ENCODE measurements at regions not wholly inside any gene's neighbourhood (a gene's known extent, or its start where the extent isn't known, plus 50 kb on each side); places are given as distances from the start of the nearest gene placed in this dataset.

GRCh38 chr4:35723973-35724372, 520.3 kb downstream of the ARAP2 start:
- no peak overlapping the region for H3K4me3 ChIP-seq
- no peaks in the 10 kb centered on the region for H3K9me3 ChIP-seq (ENCODE audit: low read depth)
- H3K27me3 ChIP-seq: no peaks in the 10 kb centered on the region
- H3K4me1 ChIP-seq (ENCODE audit: low read depth): no peaks in the 10 kb centered on the region
- no peak for TF ChIP-seq CTCF (IDR thresholded peaks at IDR 0.05; ENCODE audit: low read depth, low read length)
- H3K27ac ChIP-seq: no peak overlapping the region
- no peak for DNase-seq (ENCODE audit: low read depth in 1 of 2, low spot score in 1 of 2)
- no peaks in the 10 kb centered on the region for H3K36me3 ChIP-seq

- Histone ChIP-seq H3K4me3 (no peak overlapping the region), H3K4me1 (ENCODE audit: low read depth) (peaks cover 2% of the 10 kb centered on the region), H3K27me3 (no peaks in the 10 kb centered on the region), H3K27ac (no peak overlapping the region), H3K9me3 (ENCODE audit: low read depth) (no peaks in the 10 kb centered on the region), H3K36me3 (no peaks in the 10 kb centered on the region)
- no peak for DNase-seq (ENCODE audit: low read depth in 1 of 2, low spot score in 1 of 2)
- no peak for TF ChIP-seq CTCF (IDR thresholded peaks at IDR 0.05; ENCODE audit: low read depth, low read length)
Measured at GRCh38 chr4:35725131-35725530, 519.2 kb downstream of the ARAP2 start.

- peak in 1 of 2 donors; percentile 8 for DNase-seq (ENCODE audit: low read depth in 1 of 2, low spot score in 1 of 2)
- no peak overlapping the region for H3K4me3 ChIP-seq
- H3K4me1 ChIP-seq (ENCODE audit: low read depth): peaks cover 4% of the 10 kb centered on the region
- H3K27me3 ChIP-seq: no peaks in the 10 kb centered on the region
- TF ChIP-seq CTCF (IDR thresholded peaks at IDR 0.05; ENCODE audit: low read depth, low read length): no peak
- no peak overlapping the region for H3K27ac ChIP-seq
- H3K9me3 ChIP-seq (ENCODE audit: low read depth): no peaks in the 10 kb centered on the region
- no peaks in the 10 kb centered on the region for H3K36me3 ChIP-seq
Measured at GRCh38 chr4:35730414-35730813, 513.9 kb downstream of the ARAP2 start.

- H3K27me3 ChIP-seq: no peaks in the 10 kb centered on the region
Measured at GRCh38 chr4:35734381-35735098, 509.8 kb downstream of the ARAP2 start.

GRCh38 chr4:35739308-35739707, 505.0 kb downstream of the ARAP2 start:
- TF ChIP-seq CTCF (IDR thresholded peaks at IDR 0.05; ENCODE audit: low read depth, low read length): no peak
- Histone ChIP-seq H3K9me3 (ENCODE audit: low read depth) (no peaks in the 10 kb centered on the region), H3K27me3 (no peaks in the 10 kb centered on the region), H3K4me3 (no peak overlapping the region), H3K36me3 (no peaks in the 10 kb centered on the region), H3K27ac (no peak overlapping the region), H3K4me1 (ENCODE audit: low read depth) (no peaks in the 10 kb centered on the region)
- no peak for DNase-seq (ENCODE audit: low read depth in 1 of 2, low spot score in 1 of 2)

More at GRCh38 chr4:35734381-35735098, 509.8 kb downstream of the ARAP2 start:
- Histone ChIP-seq H3K36me3 (no peaks in the 10 kb centered on the region), H3K9me3 (ENCODE audit: low read depth) (no peaks in the 10 kb centered on the region), H3K4me1 (ENCODE audit: low read depth) (peaks cover 4% of the 10 kb centered on the region), H3K4me3 (no peak overlapping the region), H3K27ac (no peak overlapping the region)
- no peak for TF ChIP-seq CTCF (IDR thresholded peaks at IDR 0.05; ENCODE audit: low read depth, low read length)
- no peak for DNase-seq (ENCODE audit: low read depth in 1 of 2, low spot score in 1 of 2)
